Fibroblast of lung (primary cell): ENCODE measurements at regions not wholly inside any gene's neighbourhood (a gene's known extent, or its start where the extent isn't known, plus 50 kb on each side); places are given as distances from the start of the nearest gene placed in this dataset.

ENCODE experiments used
- DNase-seq, 2 donors: peaks; one replicate each; pipeline versions ENCODE4 v3.0.0 to v3.0.0-alpha.2; 2010; ENCODE audit warnings: low read depth in 2 of 2
- H2AFZ ChIP-seq: 2 replicates; pipeline ENCODE4 v1.5.1; 2012; ENCODE audit warnings: low read length, control low read depth, inconsistent platforms
- H3K27ac ChIP-seq: 2 replicates; pipeline ENCODE4 v1.5.1; 2011; ENCODE audit warnings: low read length, control low read depth; ENCODE audit not compliant: insufficient read depth
- H3K27me3 ChIP-seq: 2 replicates; pipeline ENCODE4 v1.5.1; 2011; ENCODE audit warnings: mild to moderate bottlenecking, low read length; ENCODE audit not compliant: control insufficient read depth, insufficient read depth
- H3K36me3 ChIP-seq: 2 replicates; pipeline ENCODE4 v1.5.1; 2011; ENCODE audit warnings: low read length; ENCODE audit not compliant: control insufficient read depth, insufficient read depth
- H3K4me1 ChIP-seq: 2 replicates; pipeline ENCODE4 v1.5.1; 2011; ENCODE audit warnings: low read length; ENCODE audit not compliant: control insufficient read depth, insufficient read depth; ENCODE audit errors: extremely low read depth
- H3K4me2 ChIP-seq: 2 replicates; pipeline ENCODE4 v1.5.1; 2011; ENCODE audit warnings: low read length, control low read depth; ENCODE audit not compliant: insufficient read depth; ENCODE audit errors: extremely low read depth
- H3K4me3 ChIP-seq, 4 experiments: fragments of 200-600 bp in 1 of 4; sonication (generic) in 1 of 4; replicated peaks in 1 of 4; 2 replicates each; pipeline ENCODE4 v1.5.1; 2011 to 2016; ENCODE audit warnings: low read length in 4 of 4, low read depth in 3 of 4, mild to moderate bottlenecking in 3 of 4, control low read depth in 2 of 4, inconsistent platforms in 1 of 4, mixed read lengths in 1 of 4; ENCODE audit not compliant: insufficient read depth in 1 of 4; ENCODE audit errors: control extremely low read depth in 1 of 4
- H3K79me2 ChIP-seq: 2 replicates; pipeline ENCODE4 v1.5.1; 2012; ENCODE audit warnings: mild to moderate bottlenecking, low read length, inconsistent platforms; ENCODE audit not compliant: control insufficient read depth, insufficient read depth
- H3K9ac ChIP-seq: 2 replicates; pipeline ENCODE4 v1.5.1; 2011; ENCODE audit warnings: mild to moderate bottlenecking, low read length, control low read depth; ENCODE audit not compliant: insufficient read depth
- H3K9me3 ChIP-seq: 2 replicates; pipeline ENCODE4 v1.5.1; 2012; ENCODE audit warnings: low read depth, low read length; ENCODE audit not compliant: control insufficient read depth, insufficient read depth
- H4K20me1 ChIP-seq: 2 replicates; pipeline ENCODE4 v1.5.1; 2011; ENCODE audit warnings: low read length; ENCODE audit not compliant: control insufficient read depth, insufficient read depth; ENCODE audit errors: extremely low read depth
- CTCF ChIP-seq, 2 donors: IDR thresholded peaks in 1 of 2; conservative IDR thresholded peaks in 1 of 2; 1 replicate in 1 of 2; 2 replicates in 1 of 2; pipeline ENCODE4 v1.5.1; 2011 to 2012; ENCODE audit warnings: low read length in 2 of 2, control low read depth in 1 of 2, inconsistent platforms in 1 of 2, low read depth in 1 of 2, mild to moderate bottlenecking in 1 of 2
- EZH2 ChIP-seq: IDR thresholded peaks from 2 replicates; pipeline ENCODE4 v1.5.1; 2012; ENCODE audit warnings: low read length, control low read depth, mild to moderate bottlenecking; ENCODE audit errors: missing control alignments

DNA sequence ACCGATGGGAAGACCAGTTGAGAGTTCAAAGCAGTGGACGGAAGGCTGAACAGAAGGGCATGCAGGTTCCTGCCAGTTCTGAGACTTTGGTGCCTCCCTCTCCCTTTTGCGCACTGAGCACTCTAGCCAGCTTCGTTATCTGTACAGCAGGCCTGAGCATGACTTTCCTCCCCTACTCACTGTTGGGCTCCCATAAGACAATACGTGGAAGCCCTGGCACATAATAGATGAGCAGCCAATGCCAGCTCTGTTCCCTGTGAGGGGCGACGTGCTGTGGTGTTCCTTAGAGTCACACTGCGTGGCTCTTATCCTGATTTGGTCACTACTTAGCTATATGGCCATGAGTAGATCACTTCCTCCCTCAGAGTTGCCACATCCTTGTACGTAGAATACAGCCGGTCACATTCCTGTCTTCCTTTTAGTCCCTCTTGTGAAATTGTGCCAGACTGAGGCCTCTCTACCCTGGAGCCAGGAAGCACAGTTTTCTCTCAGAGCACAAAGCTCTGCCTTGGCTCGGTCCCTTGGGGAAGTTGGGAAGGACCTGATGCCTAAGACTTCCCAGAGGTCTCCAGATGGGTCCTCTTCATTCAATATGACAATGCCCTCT lies 160.4 kb upstream of the MAMLD1 start:
- no peak overlapping the region for H3K4me2 ChIP-seq
- no peak overlapping the region for H3K27ac ChIP-seq
- H3K9me3 ChIP-seq = no peaks in the 10 kb centered on the region
- no peaks in the 10 kb centered on the region for H3K79me2 ChIP-seq
- no peaks in the 10 kb centered on the region for H3K27me3 ChIP-seq
- no peaks in the 10 kb centered on the region for H4K20me1 ChIP-seq
- H3K9ac ChIP-seq = no peak overlapping the region
- H3K4me1 ChIP-seq = peaks cover 7% of the 10 kb centered on the region
- H3K36me3 ChIP-seq = no peaks in the 10 kb centered on the region
- no peak for TF ChIP-seq EZH2
- TF ChIP-seq CTCF (conservative IDR thresholded peaks at IDR 0.05 in 1 of 2, IDR thresholded peaks at IDR 0.05 in 1 of 2; ENCODE audit: low read depth in 1 of 2, low read length in 2 of 2) = no peak
- H3K4me3 ChIP-seq = no peak overlapping the region
- no peak overlapping the region for H2AFZ ChIP-seq
- peak; percentile 24 to 81 for DNase-seq

- Histone ChIP-seq H4K20me1 (no peaks in the 10 kb centered on the region), H2AFZ (no peak overlapping the region), H3K9me3 (no peaks in the 10 kb centered on the region), H3K36me3 (no peaks in the 10 kb centered on the region), H3K4me2 (no peak overlapping the region), H3K79me2 (no peaks in the 10 kb centered on the region), H3K9ac (no peak overlapping the region), H3K27ac (no peak overlapping the region), H3K4me1 (peaks cover 7% of the 10 kb centered on the region), H3K4me3 (no peak overlapping the region), H3K27me3 (no peaks in the 10 kb centered on the region)
- no peak for DNase-seq
- no peak for TF ChIP-seq EZH2
- TF ChIP-seq CTCF (conservative IDR thresholded peaks at IDR 0.05 in 1 of 2, IDR thresholded peaks at IDR 0.05 in 1 of 2; ENCODE audit: low read depth in 1 of 2, low read length in 2 of 2) = no peak
Measured at GRCh38 chrX:150203248-150203645, 159.9 kb upstream of the MAMLD1 start.

- peak in 1 of 2 donors; percentile 75 for DNase-seq
Measured at GRCh38 chrX:150205011-150205410, 158.1 kb upstream of the MAMLD1 start.

More at GRCh38 chrX:150205011-150205410, 158.1 kb upstream of the MAMLD1 start:
- Histone ChIP-seq H3K4me3 (no peak overlapping the region), H3K36me3 (no peaks in the 10 kb centered on the region), H3K4me2 (no peak overlapping the region), H3K9me3 (no peaks in the 10 kb centered on the region), H3K9ac (no peak overlapping the region), H4K20me1 (no peaks in the 10 kb centered on the region), H3K79me2 (no peaks in the 10 kb centered on the region), H2AFZ (no peak overlapping the region), H3K4me1 (peaks cover 7% of the 10 kb centered on the region), H3K27ac (no peak overlapping the region), H3K27me3 (no peaks in the 10 kb centered on the region)
- TF ChIP-seq EZH2 (no peak), CTCF (conservative IDR thresholded peaks at IDR 0.05 in 1 of 2, IDR thresholded peaks at IDR 0.05 in 1 of 2; ENCODE audit: low read depth in 1 of 2, low read length in 2 of 2) (no peak)
